ENCODE measurements at regions not wholly inside any gene's neighbourhood (a gene's known extent, or its start where the extent isn't known, plus 50 kb on each side); places are given as distances from the start of the nearest gene placed in this dataset.
"Not testable (repeated sequence)": the region's sequence is repeated elsewhere in the genome, so short reads cannot be mapped to it uniquely, and the experiment has no call there.

GRCh38 chr18:14222354-14223221 lies 90.4 kb upstream of the ZNF519 start:
- TF ChIP-seq, protein P1, sequence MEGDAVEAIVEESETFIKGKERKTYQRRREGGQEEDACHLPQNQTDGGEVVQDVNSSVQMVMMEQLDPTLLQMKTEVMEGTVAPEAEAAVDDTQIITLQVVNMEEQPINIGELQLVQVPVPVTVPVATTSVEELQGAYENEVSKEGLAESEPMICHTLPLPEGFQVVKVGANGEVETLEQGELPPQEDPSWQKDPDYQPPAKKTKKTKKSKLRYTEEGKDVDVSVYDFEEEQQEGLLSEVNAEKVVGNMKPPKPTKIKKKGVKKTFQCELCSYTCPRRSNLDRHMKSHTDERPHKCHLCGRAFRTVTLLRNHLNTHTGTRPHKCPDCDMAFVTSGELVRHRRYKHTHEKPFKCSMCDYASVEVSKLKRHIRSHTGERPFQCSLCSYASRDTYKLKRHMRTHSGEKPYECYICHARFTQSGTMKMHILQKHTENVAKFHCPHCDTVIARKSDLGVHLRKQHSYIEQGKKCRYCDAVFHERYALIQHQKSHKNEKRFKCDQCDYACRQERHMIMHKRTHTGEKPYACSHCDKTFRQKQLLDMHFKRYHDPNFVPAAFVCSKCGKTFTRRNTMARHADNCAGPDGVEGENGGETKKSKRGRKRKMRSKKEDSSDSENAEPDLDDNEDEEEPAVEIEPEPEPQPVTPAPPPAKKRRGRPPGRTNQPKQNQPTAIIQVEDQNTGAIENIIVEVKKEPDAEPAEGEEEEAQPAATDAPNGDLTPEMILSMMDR (IDR thresholded peaks at IDR 0.05; ENCODE audit: insufficient read depth, low read length, poor library complexity, severe bottlenecking), result not testable (repeated sequence)
- TF ChIP-seq EZH2phosphoT487 (conservative IDR thresholded peaks at IDR 0.05; ENCODE audit: low read length), result not testable (repeated sequence)
